ENCODE measurements at regions not wholly inside any gene's neighbourhood (a gene's known extent, or its start where the extent isn't known, plus 50 kb on each side); places are given as distances from the start of the nearest gene placed in this dataset.
"Not testable (repeated sequence)": the region's sequence is repeated elsewhere in the genome, so short reads cannot be mapped to it uniquely, and the experiment has no call there.

DNA sequence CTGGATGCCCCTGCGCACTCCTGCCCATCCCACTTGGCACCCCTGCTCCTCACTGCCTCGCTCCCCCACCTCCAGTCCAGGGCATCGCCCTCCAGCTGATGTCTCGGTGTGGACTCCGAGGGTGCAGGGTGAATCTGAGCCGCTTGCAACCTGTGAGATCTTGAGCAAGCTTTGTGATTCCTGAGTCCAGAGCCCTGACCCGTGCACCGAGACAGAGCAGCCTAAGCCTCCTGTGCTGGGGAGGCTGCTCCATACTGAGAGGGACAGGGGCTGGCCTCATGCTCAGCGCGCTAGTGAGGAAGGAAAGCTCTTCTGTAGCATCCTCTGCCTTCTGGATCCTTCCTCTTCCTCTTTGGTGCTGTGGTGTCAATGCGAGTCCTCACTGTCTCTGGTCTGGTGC is 116.0 kb downstream of the TEX29 start:
- Histone ChIP-seq H3K4me3 (ENCODE audit: low read length) (no peak overlapping the region), H3K9ac (ENCODE audit: low read depth, low read length) (no peak overlapping the region)

DNA sequence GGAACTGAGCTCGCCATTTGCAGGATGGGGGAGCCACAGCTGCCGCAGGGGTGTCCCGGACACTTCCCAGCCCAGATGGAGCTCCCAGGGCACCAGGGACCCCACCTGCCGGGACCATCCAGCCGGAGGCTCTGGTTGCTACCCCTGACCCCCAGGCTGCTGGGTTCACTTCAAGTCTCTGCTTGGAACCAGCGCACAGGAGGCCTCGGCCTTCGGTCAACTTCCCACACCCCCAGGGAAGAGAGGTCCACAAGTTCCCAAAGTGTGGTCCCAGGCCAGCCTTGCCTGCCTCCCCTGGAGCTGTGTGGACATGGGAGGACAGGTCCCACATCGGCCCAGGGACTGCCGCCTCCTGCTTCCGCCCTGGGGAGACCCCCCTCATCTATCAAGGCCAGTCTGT is 117.0 kb downstream of the TEX29 start:
- H3K4me1 ChIP-seq (ENCODE audit: insufficient read depth, low read length), result no peaks in the 10 kb centered on the region
- no peaks in the 10 kb centered on the region for H3K27me3 ChIP-seq (ENCODE audit: insufficient read depth, low read length)
- no peak overlapping the region for H3K27ac ChIP-seq (ENCODE audit: low read length)
- no peak overlapping the region for H3K9ac ChIP-seq (ENCODE audit: low read depth, low read length)
- no peaks in the 10 kb centered on the region for H3K36me3 ChIP-seq (ENCODE audit: insufficient read depth, low read depth, low read length)
- H3K9me3 ChIP-seq (ENCODE audit: insufficient read depth, low read depth, low read length), result no peaks in the 10 kb centered on the region
- no peak overlapping the region for H3K4me3 ChIP-seq (ENCODE audit: low read length)

More for the DNA sequence above, 116.0 kb downstream of the TEX29 start:
- Histone ChIP-seq H3K27ac (ENCODE audit: low read length) (no peak overlapping the region), H3K27me3 (ENCODE audit: insufficient read depth, low read length) (peaks cover 5% of the 10 kb centered on the region; the same call in 1 of the 2 replicates), H3K9me3 (ENCODE audit: insufficient read depth, low read depth, low read length) (no peaks in the 10 kb centered on the region), H3K4me1 (ENCODE audit: insufficient read depth, low read length) (no peaks in the 10 kb centered on the region), H3K36me3 (ENCODE audit: insufficient read depth, low read depth, low read length) (no peaks in the 10 kb centered on the region)

DNA sequence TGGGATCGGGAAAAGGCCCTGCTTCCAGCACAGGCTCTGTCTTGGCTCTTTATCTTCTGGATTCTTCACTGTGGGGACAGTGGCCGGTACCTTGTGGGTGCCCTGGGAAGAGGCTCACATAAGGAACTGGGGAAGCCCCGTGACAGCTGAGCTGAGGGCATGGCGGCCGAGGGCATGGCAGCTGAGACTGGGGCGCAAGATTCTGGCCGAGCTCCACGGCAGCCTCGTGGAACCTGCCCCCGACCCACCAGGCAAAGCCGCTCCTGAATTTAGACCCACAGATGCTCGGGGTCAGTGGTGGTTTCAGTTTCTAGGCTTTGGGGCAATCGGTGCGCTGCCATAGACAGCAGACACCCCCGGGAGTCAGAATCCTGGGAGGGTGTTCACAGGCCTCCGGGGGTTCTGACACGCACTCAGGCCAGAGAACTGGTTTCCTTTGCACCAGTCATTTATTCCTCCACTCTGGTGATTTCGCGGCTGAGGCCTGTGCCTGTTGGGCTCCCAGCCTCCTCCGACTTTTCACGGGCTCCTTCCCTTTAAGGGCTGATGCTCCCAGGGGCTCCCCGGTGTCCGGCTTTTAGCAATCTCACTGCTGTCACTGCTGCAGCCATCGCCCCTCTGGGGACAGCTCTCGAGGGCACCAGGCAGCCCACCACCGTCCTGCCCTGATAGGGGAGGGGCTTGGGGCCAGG is 117.6 kb downstream of the TEX29 start:
- Histone ChIP-seq H3K27me3 (ENCODE audit: insufficient read depth, low read length) (no peaks in the 10 kb centered on the region), H3K4me3 (ENCODE audit: low read length) (no peak overlapping the region), H3K4me1 (ENCODE audit: insufficient read depth, low read length) (no peaks in the 10 kb centered on the region), H3K27ac (ENCODE audit: low read length) (no peak overlapping the region), H3K36me3 (ENCODE audit: insufficient read depth, low read depth, low read length) (no peaks in the 10 kb centered on the region), H3K9me3 (ENCODE audit: insufficient read depth, low read depth, low read length) (no peaks in the 10 kb centered on the region), H3K9ac (ENCODE audit: low read depth, low read length) (no peak overlapping the region)

DNA sequence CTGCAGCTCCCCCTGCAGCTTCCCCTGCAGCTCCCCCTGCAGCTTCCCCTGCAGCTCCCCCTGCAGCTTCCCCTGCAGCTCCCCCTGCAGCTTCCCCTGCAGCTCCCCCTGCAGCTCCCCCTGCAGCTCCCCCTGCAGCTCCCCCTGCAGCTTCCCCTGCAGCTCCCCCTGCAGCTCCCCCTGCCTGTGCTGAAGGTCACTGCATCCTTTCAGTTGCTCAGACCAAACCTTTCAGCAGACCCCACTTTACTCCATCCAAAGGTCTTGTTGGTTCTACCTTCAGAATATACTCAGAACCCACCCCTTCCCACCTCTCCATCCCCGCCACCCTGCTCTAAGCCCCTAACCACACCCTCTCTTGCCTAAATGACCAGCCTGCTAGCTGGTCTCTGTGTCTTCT is 120.0 kb downstream of the TEX29 start:
- H3K27ac ChIP-seq (ENCODE audit: low read length); H3K27me3 ChIP-seq (ENCODE audit: insufficient read depth, low read length); H3K4me3 ChIP-seq (ENCODE audit: low read length); H3K36me3 ChIP-seq (ENCODE audit: insufficient read depth, low read depth, low read length); H3K9me3 ChIP-seq (ENCODE audit: insufficient read depth, low read depth, low read length); H3K9ac ChIP-seq (ENCODE audit: low read depth, low read length); H3K4me1 ChIP-seq (ENCODE audit: insufficient read depth, low read length): not testable (repeated sequence)

DNA sequence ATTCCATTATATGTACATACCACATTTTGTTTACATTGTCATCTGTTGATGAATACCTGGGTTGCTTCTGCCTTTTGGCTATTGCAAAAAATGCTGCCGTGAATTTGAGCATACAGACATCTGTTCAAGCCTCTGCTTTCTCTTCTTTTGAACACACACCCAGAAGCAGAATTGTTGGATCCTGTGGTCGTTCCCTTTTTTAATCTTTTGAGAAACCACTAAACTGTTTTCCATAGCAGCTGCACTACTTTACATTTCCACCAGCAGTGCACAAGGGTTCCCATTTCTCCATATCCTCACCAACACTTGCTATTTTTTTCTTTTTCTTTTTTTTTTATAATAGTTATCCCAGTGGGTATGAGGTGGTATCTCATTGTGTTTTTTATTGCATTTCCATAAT is 123.5 kb downstream of the TEX29 start:
- Histone ChIP-seq H3K9ac (ENCODE audit: low read depth, low read length) (no peak overlapping the region), H3K36me3 (ENCODE audit: insufficient read depth, low read depth, low read length) (no peaks in the 10 kb centered on the region), H3K4me1 (ENCODE audit: insufficient read depth, low read length) (no peaks in the 10 kb centered on the region), H3K9me3 (ENCODE audit: insufficient read depth, low read depth, low read length) (peaks cover 5% of the 10 kb centered on the region; the same call in 1 of the 2 replicates), H3K27me3 (ENCODE audit: insufficient read depth, low read length) (no peaks in the 10 kb centered on the region), H3K4me3 (ENCODE audit: low read length) (no peak overlapping the region), H3K27ac (ENCODE audit: low read length) (no peak overlapping the region)

DNA sequence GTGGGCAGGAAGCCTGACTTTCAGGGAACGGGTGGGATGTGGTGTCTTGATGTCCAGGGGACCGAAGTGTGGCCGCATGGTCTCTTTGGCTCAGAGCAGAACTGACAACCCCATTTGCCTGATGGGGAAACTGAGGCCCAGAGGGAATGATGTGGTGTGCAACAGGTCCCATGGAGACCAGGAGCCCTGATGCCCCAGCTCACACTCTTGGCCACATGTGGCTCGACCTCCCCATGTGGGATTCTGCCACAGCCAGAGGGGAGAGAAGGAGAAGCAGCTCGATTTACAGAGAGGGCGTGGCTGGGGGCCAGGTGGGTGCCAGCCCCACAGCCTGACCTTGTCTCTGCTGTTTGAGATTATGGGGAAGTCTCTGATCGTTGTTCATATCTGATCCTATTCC is 128.1 kb downstream of the TEX29 start:
- no peak overlapping the region for H3K9ac ChIP-seq (ENCODE audit: low read depth, low read length)
- H3K27me3 ChIP-seq (ENCODE audit: insufficient read depth, low read length), result no peaks in the 10 kb centered on the region
- H3K36me3 ChIP-seq (ENCODE audit: insufficient read depth, low read depth, low read length), result no peaks in the 10 kb centered on the region

DNA sequence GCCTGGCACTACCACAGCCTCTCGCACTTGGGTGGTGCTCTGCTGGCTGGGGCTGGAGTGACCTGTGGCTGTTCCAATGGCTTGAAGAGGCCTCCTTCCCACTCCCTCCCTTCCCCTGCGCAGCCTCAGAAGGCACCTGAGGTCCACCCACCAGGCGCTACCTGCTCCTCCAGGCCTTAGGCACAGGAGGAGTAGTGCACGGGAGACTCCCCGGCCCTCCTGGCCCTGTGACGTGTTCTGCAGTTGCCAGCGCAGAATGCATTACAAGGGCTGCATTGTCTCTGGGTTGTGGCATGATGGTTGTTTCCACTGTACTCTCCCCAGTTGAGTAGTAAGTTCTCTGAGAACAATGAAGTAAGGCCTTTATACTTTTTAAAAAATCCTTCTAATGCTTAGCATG is 128.6 kb downstream of the TEX29 start:
- no peaks in the 10 kb centered on the region for H3K36me3 ChIP-seq (ENCODE audit: insufficient read depth, low read depth, low read length)
- no peaks in the 10 kb centered on the region for H3K27me3 ChIP-seq (ENCODE audit: insufficient read depth, low read length)
- no peaks in the 10 kb centered on the region for H3K4me1 ChIP-seq (ENCODE audit: insufficient read depth, low read length)
- H3K4me3 ChIP-seq (ENCODE audit: low read length), result no peak overlapping the region
- no peak overlapping the region for H3K27ac ChIP-seq (ENCODE audit: low read length)
- no peak overlapping the region for H3K9ac ChIP-seq (ENCODE audit: low read depth, low read length)
- peaks cover 5% of the 10 kb centered on the region; the same call in 1 of the 2 replicates for H3K9me3 ChIP-seq (ENCODE audit: insufficient read depth, low read depth, low read length)

More for the DNA sequence above, 128.1 kb downstream of the TEX29 start:
- H3K27ac ChIP-seq (ENCODE audit: low read length), result no peak overlapping the region
- H3K4me3 ChIP-seq (ENCODE audit: low read length), result no peak overlapping the region
- H3K9me3 ChIP-seq (ENCODE audit: insufficient read depth, low read depth, low read length), result peaks cover 5% of the 10 kb centered on the region; the same call in 1 of the 2 replicates
- no peaks in the 10 kb centered on the region for H3K4me1 ChIP-seq (ENCODE audit: insufficient read depth, low read length)

DNA sequence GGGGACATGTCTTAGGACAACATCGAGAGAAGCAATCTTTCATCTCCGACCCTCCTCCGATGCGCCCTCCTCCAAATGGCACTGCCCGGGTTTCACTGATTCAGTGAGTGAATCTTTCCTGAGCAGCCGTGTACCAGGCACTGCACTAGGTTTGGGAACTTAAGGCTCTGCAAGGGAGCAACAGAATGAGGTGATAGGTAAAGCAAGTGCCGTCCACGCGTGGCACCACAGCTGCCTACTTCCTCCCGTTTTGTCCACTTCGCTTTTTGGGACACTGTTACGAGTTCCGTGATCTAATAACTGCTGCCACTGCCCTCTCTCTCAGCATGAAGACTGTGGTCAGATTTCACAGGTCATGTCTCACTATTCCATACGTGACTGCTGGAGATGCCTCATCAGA is 131.0 kb downstream of the TEX29 start:
- H3K4me1 ChIP-seq (ENCODE audit: insufficient read depth, low read length), result no peaks in the 10 kb centered on the region
- H3K27ac ChIP-seq (ENCODE audit: low read length), result no peak overlapping the region
- H3K9me3 ChIP-seq (ENCODE audit: insufficient read depth, low read depth, low read length), result peaks cover 5% of the 10 kb centered on the region; the same call in 1 of the 2 replicates
- no peak overlapping the region for H3K4me3 ChIP-seq (ENCODE audit: low read length)
- no peak overlapping the region for H3K9ac ChIP-seq (ENCODE audit: low read depth, low read length)
- H3K36me3 ChIP-seq (ENCODE audit: insufficient read depth, low read depth, low read length), result no peaks in the 10 kb centered on the region
- no peaks in the 10 kb centered on the region for H3K27me3 ChIP-seq (ENCODE audit: insufficient read depth, low read length)

DNA sequence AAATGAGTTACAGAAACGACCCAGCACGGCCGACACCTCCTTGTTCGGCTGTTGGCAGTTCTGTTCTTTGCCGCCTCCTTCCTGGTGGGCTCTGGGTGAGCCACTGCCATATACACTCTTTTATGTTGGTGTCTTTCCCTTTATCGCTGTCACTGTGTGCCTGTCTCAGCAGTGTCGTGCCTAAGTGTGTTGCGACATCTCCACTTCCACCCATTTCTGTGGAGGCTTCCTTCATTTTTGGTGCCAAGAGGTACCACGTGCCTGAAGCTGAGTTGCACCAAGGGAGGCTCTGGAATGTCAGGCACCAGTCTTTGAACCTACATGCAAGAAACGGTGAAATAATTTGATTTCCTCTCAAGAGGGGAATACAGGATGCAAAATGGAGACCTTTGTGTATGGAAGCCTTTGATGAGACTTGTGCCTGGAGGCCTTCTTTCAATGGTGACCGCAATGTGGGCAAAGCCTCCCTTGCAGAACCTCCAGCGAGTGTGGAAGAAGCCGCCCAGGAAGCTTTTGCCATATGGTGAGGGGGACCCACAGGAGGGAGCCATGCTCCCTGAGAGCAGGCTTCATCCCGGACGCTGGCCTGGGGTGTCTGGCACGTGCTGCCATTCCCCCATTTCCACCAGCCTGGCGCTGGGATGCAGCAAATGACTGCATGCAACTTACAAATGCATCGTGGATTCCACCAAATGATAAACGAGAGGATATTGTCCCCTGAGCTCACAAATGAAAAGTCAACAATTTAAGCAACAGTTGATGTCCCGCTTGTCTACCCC is 136.2 kb downstream of the TEX29 start:
- Histone ChIP-seq H3K27me3 (ENCODE audit: insufficient read depth, low read length) (no peaks in the 10 kb centered on the region), H3K4me3 (ENCODE audit: low read length) (no peak overlapping the region), H3K36me3 (ENCODE audit: insufficient read depth, low read depth, low read length) (no peaks in the 10 kb centered on the region), H3K27ac (ENCODE audit: low read length) (no peak overlapping the region), H3K9ac (ENCODE audit: low read depth, low read length) (no peak overlapping the region), H3K4me1 (ENCODE audit: insufficient read depth, low read length) (no peaks in the 10 kb centered on the region), H3K9me3 (ENCODE audit: insufficient read depth, low read depth, low read length) (no peaks in the 10 kb centered on the region; the same call in 1 of the 2 replicates)

DNA sequence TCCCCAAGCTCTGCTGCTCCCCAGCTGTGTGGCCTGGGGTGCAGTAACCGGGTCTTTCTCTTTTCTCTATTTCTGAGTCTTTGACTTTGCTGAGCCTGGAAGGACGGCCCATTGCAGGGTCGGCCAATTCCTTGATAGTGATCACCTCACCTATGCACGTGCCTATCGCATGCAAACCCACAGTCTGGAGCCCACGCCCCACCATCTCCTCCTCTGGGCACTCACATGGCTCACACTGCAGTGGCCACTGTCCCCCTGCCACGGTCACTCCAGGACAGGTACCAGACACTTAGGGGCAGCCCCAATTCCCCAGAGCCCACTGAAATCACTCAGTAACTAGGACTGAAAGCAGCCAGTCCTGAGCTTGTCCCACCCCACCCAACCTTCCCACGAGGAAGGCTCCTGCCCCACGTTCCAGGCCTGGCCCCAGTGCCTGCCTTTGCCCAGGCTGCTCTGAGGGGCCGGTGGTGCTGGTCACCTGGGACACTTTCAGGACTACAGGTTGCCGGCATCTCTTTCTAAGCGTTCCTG is 137.6 kb downstream of the TEX29 start:
- no peak overlapping the region for H3K9ac ChIP-seq (ENCODE audit: low read depth, low read length)
- no peak overlapping the region for H3K27ac ChIP-seq (ENCODE audit: low read length)
- H3K27me3 ChIP-seq (ENCODE audit: insufficient read depth, low read length), result no peaks in the 10 kb centered on the region
- H3K36me3 ChIP-seq (ENCODE audit: insufficient read depth, low read depth, low read length), result no peaks in the 10 kb centered on the region
- H3K9me3 ChIP-seq (ENCODE audit: insufficient read depth, low read depth, low read length), result no peaks in the 10 kb centered on the region; the same call in 1 of the 2 replicates
- no peak overlapping the region for H3K4me3 ChIP-seq (ENCODE audit: low read length)
- no peaks in the 10 kb centered on the region for H3K4me1 ChIP-seq (ENCODE audit: insufficient read depth, low read length)

DNA sequence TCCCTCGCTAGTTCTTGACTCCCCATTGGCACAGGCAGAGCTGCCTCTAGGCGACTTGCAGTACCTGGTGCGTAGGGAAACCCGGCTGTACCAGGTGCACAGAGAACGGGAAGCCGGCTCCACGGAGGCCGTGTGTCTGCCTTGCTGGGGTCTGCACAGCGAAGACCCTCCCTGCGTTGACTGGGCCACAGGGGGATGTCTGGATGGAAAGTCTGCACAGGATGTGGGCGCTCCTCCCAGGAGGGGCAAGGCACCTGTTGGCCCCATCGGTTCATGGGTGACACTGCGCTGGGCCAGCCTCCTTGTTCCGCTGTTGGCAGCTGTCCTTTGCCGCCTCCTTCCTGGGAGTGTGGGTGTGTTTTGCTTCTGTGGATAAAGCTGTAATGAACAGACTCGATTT is 138.3 kb downstream of the TEX29 start:
- Histone ChIP-seq H3K9ac (ENCODE audit: low read depth, low read length) (no peak overlapping the region), H3K27ac (ENCODE audit: low read length) (no peak overlapping the region), H3K4me3 (ENCODE audit: low read length) (no peak overlapping the region), H3K36me3 (ENCODE audit: insufficient read depth, low read depth, low read length) (no peaks in the 10 kb centered on the region), H3K27me3 (ENCODE audit: insufficient read depth, low read length) (no peaks in the 10 kb centered on the region; the same call in 1 of the 2 replicates), H3K4me1 (ENCODE audit: insufficient read depth, low read length) (no peaks in the 10 kb centered on the region), H3K9me3 (ENCODE audit: insufficient read depth, low read depth, low read length) (no peaks in the 10 kb centered on the region; the same call in 1 of the 2 replicates)
